IPS-11a (cell line): ENCODE measurements at regions not wholly inside any gene's neighbourhood (a gene's known extent, or its start where the extent isn't known, plus 50 kb on each side); places are given as distances from the start of the nearest gene placed in this dataset.
"Not testable (repeated sequence)": the region's sequence is repeated elsewhere in the genome, so short reads cannot be mapped to it uniquely, and the experiment has no call there.

Experiments
- H3K4me3 ChIP-seq: one replicate; pipeline ENCODE4 v1.5.1; 2013; ENCODE audit warnings: low read depth, low read length, control low read depth

GRCh38 chr2:36235882-36236281 is 119.7 kb upstream of the CRIM1 start:
- no peak overlapping the region for H3K4me3 ChIP-seq

- H3K4me3 ChIP-seq: no peak overlapping the region
These were observed 120.2 kb upstream of the CRIM1 start for GRCh38 chr2:36235426-36235825.

- H3K4me3 ChIP-seq: no peak overlapping the region
These were observed 132.3 kb upstream of the CRIM1 start for GRCh38 chr2:36223259-36223658.

- no peak overlapping the region for H3K4me3 ChIP-seq
These were observed 133.1 kb upstream of the CRIM1 start for GRCh38 chr2:36222485-36222884.

GRCh38 chr2:36214691-36215090 is 140.9 kb upstream of the CRIM1 start:
- H3K4me3 ChIP-seq: no peak overlapping the region

- no peak overlapping the region for H3K4me3 ChIP-seq
These were observed 152.2 kb upstream of the CRIM1 start for GRCh38 chr2:36203366-36203765.

- no peak overlapping the region for H3K4me3 ChIP-seq
These were observed 158.2 kb upstream of the CRIM1 start for GRCh38 chr2:36197181-36197971.

- no peak overlapping the region for H3K4me3 ChIP-seq
These were observed 161.9 kb upstream of the CRIM1 start for GRCh38 chr2:36193680-36194079.

GRCh38 chr2:36192983-36193382 is 162.6 kb upstream of the CRIM1 start:
- no peak overlapping the region for H3K4me3 ChIP-seq

- H3K4me3 ChIP-seq: no peak overlapping the region
These were observed 165.5 kb upstream of the CRIM1 start for GRCh38 chr2:36190097-36190496.

- no peak overlapping the region for H3K4me3 ChIP-seq
These were observed 170.0 kb upstream of the CRIM1 start for GRCh38 chr2:36185624-36186023.

- no peak overlapping the region for H3K4me3 ChIP-seq
These were observed 170.7 kb upstream of the CRIM1 start for GRCh38 chr2:36184848-36185247.

- H3K4me3 ChIP-seq: not testable (repeated sequence)
These were observed 174.6 kb upstream of the CRIM1 start for GRCh38 chr2:36180789-36181482.

- not testable (repeated sequence) for H3K4me3 ChIP-seq
These were observed 175.3 kb upstream of the CRIM1 start for GRCh38 chr2:36180293-36180692.

- H3K4me3 ChIP-seq: not testable (repeated sequence)
These were observed 175.8 kb upstream of the CRIM1 start for GRCh38 chr2:36179668-36180269.

GRCh38 chr2:36178384-36178783 is 177.2 kb upstream of the CRIM1 start:
- no peak overlapping the region for H3K4me3 ChIP-seq

- H3K4me3 ChIP-seq: no peak overlapping the region
These were observed 178.3 kb upstream of the CRIM1 start for GRCh38 chr2:36177282-36177681.

GRCh38 chr2:36174920-36175319 is 180.7 kb upstream of the CRIM1 start:
- no peak overlapping the region for H3K4me3 ChIP-seq

- no peak overlapping the region for H3K4me3 ChIP-seq
These were observed 181.7 kb upstream of the CRIM1 start for GRCh38 chr2:36173760-36174404.

GRCh38 chr2:36172824-36173223 is 182.8 kb upstream of the CRIM1 start:
- no peak overlapping the region for H3K4me3 ChIP-seq

GRCh38 chr2:36170805-36171204 is 184.8 kb upstream of the CRIM1 start:
- no peak overlapping the region for H3K4me3 ChIP-seq

- no peak overlapping the region for H3K4me3 ChIP-seq
These were observed 185.7 kb upstream of the CRIM1 start for GRCh38 chr2:36169843-36170242.
